GM12878 (cell line): ENCODE measurements at regions not wholly inside any gene's neighbourhood (a gene's known extent, or its start where the extent isn't known, plus 50 kb on each side); places are given as distances from the start of the nearest gene placed in this dataset.
A peak's percentile ranks its signal among the peaks of the same experiment; 100 is the strongest.

ENCODE experiments used
- ATAC-seq: fragments of 200-7000 bp; cut with Tn5 transposase; 3 replicates; pipeline ENCODE4 v1.9.1; 2020; ENCODE audit warnings: mild to moderate bottlenecking, moderate library complexity
- BruUV-seq: library from RNA; stranded (reverse); fragments of 400-500 nt; replicated peaks from 2 replicates; lab custom pipeline; 2021; lab: Mats Ljungman, UMichigan
- CTCF ChIA-PET: fragments of 300-600 bp; sonication (Branson Sonifier 250); formaldehyde crosslinking; extraction: SDS; loops from one replicate; lab custom pipeline; 2021; ENCODE audit warnings: inconsistent platforms; lab: Yijun Ruan, JAX
- POLR2A ChIA-PET: fragments of 350-600 bp; formaldehyde crosslinking; extraction: SDS; loops from one replicate; lab custom pipeline; 2021; ENCODE audit warnings: inconsistent platforms; lab: Charles Lee
- RAD21 ChIA-PET: fragments of 300-600 bp; sonication (Branson Sonifier 250); formaldehyde crosslinking; loops from one replicate; lab custom pipeline; 2023; ENCODE audit warnings: antibody characterized with exemption; ENCODE audit not compliant: unreplicated experiment; lab: Charles Lee
- SMC1A ChIA-PET: fragments of 300-600 bp; sonication (Branson Sonifier 250); formaldehyde crosslinking; loops from one replicate; lab custom pipeline; 2023; ENCODE audit not compliant: unreplicated experiment, uncharacterized antibody; lab: Charles Lee
- DNase-seq: peaks from one replicate; pipeline ENCODE4 v3.0.0-alpha.2; 2011; ENCODE audit warnings: low read depth, low spot score
- FAIRE-seq: peaks from 3 replicates; lab custom pipeline; 2011; peaks lifted over from hg19 to GRCh38; lab: Jason Lieb, UNC
- H2AFZ ChIP-seq: 2 replicates; pipeline ENCODE4 v1.6.0; 2011; ENCODE audit warnings: low read depth, low read length, control low read depth; ENCODE audit not compliant: control insufficient read depth
- H3K27ac ChIP-seq: 2 replicates; pipeline ENCODE4 v1.5.1; 2011; ENCODE audit warnings: control low read depth; ENCODE audit not compliant: control insufficient read depth, insufficient read depth
- H3K27me3 ChIP-seq, 2 experiments: replicated peaks in 1 of 2; 2 replicates each; pipeline versions ENCODE4 v1.6.0 to v1.6.1; 2011; ENCODE audit warnings: low read length in 1 of 2; ENCODE audit not compliant: control insufficient read depth in 2 of 2, insufficient read depth in 2 of 2
- H3K36me3 ChIP-seq, 2 experiments: 2 replicates each; pipeline ENCODE4 v1.5.1; 2011; ENCODE audit warnings: low read length in 1 of 2; ENCODE audit not compliant: control insufficient read depth in 2 of 2, insufficient read depth in 2 of 2
- H3K4me1 ChIP-seq: 2 replicates; pipeline ENCODE4 v1.6.1; 2011; ENCODE audit warnings: mild to moderate bottlenecking, low read length, moderate library complexity, mixed read lengths; ENCODE audit not compliant: control insufficient read depth, insufficient read depth
- H3K4me2 ChIP-seq: 2 replicates; pipeline ENCODE4 v1.6.0; 2011; ENCODE audit warnings: control low read depth; ENCODE audit not compliant: control insufficient read depth, insufficient read depth
- H3K4me3 ChIP-seq: fragments of 200-600 bp; sonication (generic); 2 replicates; pipeline ENCODE4 v1.5.1; 2016
- H3K79me2 ChIP-seq: 2 replicates; pipeline ENCODE4 v1.6.0; 2011; ENCODE audit warnings: low read length; ENCODE audit not compliant: control insufficient read depth, insufficient read depth
- H3K9ac ChIP-seq: 2 replicates; pipeline ENCODE4 v1.8.0; 2011; ENCODE audit warnings: low read length, control low read depth, mixed read lengths; ENCODE audit not compliant: control insufficient read depth, insufficient read depth
- H3K9me3 ChIP-seq: replicated peaks from 3 replicates; pipeline ENCODE4 v1.5.1; 2011; ENCODE audit warnings: mild to moderate bottlenecking, low read length; ENCODE audit not compliant: control insufficient read depth, insufficient read depth
- H4K20me1 ChIP-seq: 2 replicates; pipeline ENCODE4 v1.6.0; 2011; ENCODE audit not compliant: control insufficient read depth, insufficient read depth
- CHD1 ChIP-seq: IDR thresholded peaks from 2 replicates; pipeline ENCODE4 v1.6.1; 2012; ENCODE audit warnings: low read depth, low read length, improper control_type of control experiment
- DPF2 ChIP-seq: fragments of 450-650 bp; IDR thresholded peaks from 2 replicates; pipeline ENCODE4 v1.6.1; 2017; ENCODE audit warnings: mild to moderate bottlenecking
- GATAD2B ChIP-seq: fragments of 450-650 bp; conservative IDR thresholded peaks from 2 replicates; pipeline ENCODE4 v1.6.1; 2017; ENCODE audit warnings: low read depth, mild to moderate bottlenecking, moderate library complexity
- IRF4 ChIP-seq: IDR thresholded peaks from 2 replicates; pipeline ENCODE4 v1.6.1; 2011; ENCODE audit warnings: low read depth, low read length
- MEF2B ChIP-seq: fragments of 450-650 bp; IDR thresholded peaks from 2 replicates; pipeline ENCODE4 v1.6.1; 2018; ENCODE audit warnings: mild to moderate bottlenecking, moderate library complexity; ENCODE audit not compliant: partially characterized antibody, poor library complexity, severe bottlenecking
- PAX5 ChIP-seq: IDR thresholded peaks from 2 replicates; pipeline ENCODE4 v1.6.1; 2011; ENCODE audit warnings: low read depth, low read length, borderline replicate concordance
- POLR2A ChIP-seq: IDR thresholded peaks from 2 replicates; pipeline ENCODE4 v1.6.1; 2011; ENCODE audit warnings: low read depth, mild to moderate bottlenecking, low read length
- WGBS: methylation state at CpG from one replicate; pipeline ENCODE4 v1.1.6; 2016; ENCODE audit warnings: low lambda C conversion rate; ENCODE audit not compliant: insufficient replicate concordance, insufficient coverage; ENCODE audit errors: missing lambda C conversion rate; 5-methylcytosine and 5-hydroxymethylcytosine counted together
- in situ Hi-C: fragments of 300-500 bp; cut with MboI; formaldehyde crosslinking; loops from 9 replicates; pipeline ENCODE4 v1.14.3; 2018; ENCODE audit warnings: mixed read lengths
- intact Hi-C: fragments of 100-400 bp; cut with micrococcal nuclease; formaldehyde crosslinking; loops from one replicate; pipeline ENCODE4 v1.14.2; 2022; ENCODE audit not compliant: unreplicated experiment
- TF ChIP-seq, protein P1 (sequence below), 3 experiments: IDR thresholded peaks in 2 of 3; conservative IDR thresholded peaks in 1 of 3; 2 replicates each; pipeline ENCODE4 v1.5.1; 2011; ENCODE audit warnings: low read depth in 3 of 3, low read length in 3 of 3, mild to moderate bottlenecking in 3 of 3, control low read depth in 2 of 3, moderate library complexity in 2 of 3, inconsistent platforms in 1 of 3, mixed read lengths in 1 of 3; ENCODE audit not compliant: control insufficient read depth in 2 of 3, insufficient read depth in 1 of 3; ENCODE audit errors: extremely low read depth in 1 of 3

DNA sequence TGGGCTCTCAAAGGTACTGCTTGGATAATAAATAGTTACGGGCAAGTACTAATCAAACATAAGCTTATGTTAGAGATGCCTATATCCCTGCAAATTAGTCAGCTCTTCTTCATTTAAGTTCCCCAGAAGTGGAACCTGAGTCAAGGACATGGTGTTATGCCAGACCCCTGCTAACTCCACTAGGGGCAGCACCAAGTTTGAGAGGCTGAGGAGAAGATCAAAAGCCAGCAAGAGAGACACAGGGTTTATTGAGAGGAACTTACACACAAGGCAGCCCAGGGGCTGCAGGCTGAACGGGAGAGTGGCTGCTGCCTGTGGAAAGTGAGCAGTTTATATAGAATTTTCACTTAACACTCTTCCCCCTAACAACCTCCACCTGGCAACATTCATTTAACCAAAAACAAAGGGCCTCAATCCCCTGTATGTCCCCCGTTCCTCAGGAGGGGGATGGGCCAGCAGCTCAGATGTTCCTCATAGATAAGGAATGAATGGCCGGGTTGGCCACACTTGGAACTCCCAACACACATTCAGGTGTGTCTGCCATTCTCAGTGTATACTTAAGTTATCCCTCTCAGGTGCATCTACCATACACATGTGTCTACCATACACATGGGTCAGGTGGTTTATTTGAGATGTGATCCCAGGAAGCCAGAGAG is 62.6 kb upstream of the GHITM start:
- Histone ChIP-seq H3K4me2 (no peak overlapping the region), H3K9me3 (no peaks in the 10 kb centered on the region), H3K36me3 (no peaks in the 10 kb centered on the region), H3K4me3 (no peak overlapping the region), H3K4me1 (no peaks in the 10 kb centered on the region), H3K27ac (no peak overlapping the region), H3K27me3 (no peaks in the 10 kb centered on the region; a peak in 2 of 4 replicates), H3K79me2 (no peaks in the 10 kb centered on the region), H4K20me1 (no peaks in the 10 kb centered on the region), H3K9ac (no peak overlapping the region), H2AFZ (no peak overlapping the region)
- no peak for FAIRE-seq
- ATAC-seq, result peak; percentile 85
- POLR2A ChIA-PET, result no interaction called here
- CTCF ChIA-PET, result no interaction called here
- no TSS peak for BruUV-seq
- intact Hi-C loops (no loop called here), in situ Hi-C loops (no loop called here)
- WGBS, result 20% methylated on average over 4 of the region's 4 CpGs
- SMC1A ChIA-PET, result no interaction called here
- no peak for DNase-seq
- RAD21 ChIA-PET, result no interaction called here
- TF ChIP-seq POLR2A (no peak), CHD1 (no peak), GATAD2B (no peak), IRF4 (no peak), PAX5 (no peak)
- TF ChIP-seq, protein P1, sequence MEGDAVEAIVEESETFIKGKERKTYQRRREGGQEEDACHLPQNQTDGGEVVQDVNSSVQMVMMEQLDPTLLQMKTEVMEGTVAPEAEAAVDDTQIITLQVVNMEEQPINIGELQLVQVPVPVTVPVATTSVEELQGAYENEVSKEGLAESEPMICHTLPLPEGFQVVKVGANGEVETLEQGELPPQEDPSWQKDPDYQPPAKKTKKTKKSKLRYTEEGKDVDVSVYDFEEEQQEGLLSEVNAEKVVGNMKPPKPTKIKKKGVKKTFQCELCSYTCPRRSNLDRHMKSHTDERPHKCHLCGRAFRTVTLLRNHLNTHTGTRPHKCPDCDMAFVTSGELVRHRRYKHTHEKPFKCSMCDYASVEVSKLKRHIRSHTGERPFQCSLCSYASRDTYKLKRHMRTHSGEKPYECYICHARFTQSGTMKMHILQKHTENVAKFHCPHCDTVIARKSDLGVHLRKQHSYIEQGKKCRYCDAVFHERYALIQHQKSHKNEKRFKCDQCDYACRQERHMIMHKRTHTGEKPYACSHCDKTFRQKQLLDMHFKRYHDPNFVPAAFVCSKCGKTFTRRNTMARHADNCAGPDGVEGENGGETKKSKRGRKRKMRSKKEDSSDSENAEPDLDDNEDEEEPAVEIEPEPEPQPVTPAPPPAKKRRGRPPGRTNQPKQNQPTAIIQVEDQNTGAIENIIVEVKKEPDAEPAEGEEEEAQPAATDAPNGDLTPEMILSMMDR (IDR thresholded peaks at IDR 0.05 in 2 of 3, conservative IDR thresholded peaks at IDR 0.05 in 1 of 3; ENCODE audit: control insufficient read depth in 2 of 3, extremely low read depth in 1 of 3, insufficient read depth in 1 of 3, low read depth in 3 of 3, low read length in 3 of 3), result peak; percentile 14 to 48 (median 48); a peak in 5 of 6 replicates

DNA sequence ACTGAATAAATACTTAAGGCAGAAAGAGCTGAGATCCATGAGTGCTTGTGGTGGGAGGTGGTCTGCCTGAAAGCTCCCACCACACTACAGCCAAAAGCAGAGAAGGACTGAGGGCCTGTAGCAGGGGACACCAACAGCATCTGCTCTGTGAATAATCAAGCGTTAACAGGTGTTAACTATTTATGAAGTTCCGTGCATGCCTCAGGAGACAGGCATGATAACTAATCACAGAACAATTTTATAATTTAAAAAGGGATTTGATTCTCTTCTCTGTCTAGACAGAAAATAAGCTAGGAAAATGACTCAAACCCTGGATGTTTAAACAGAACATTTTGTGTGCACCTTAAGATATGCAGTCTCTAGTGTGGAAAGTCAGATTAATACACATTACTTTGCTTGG is 61.5 kb upstream of the GHITM start:
- RAD21 ChIA-PET, result no interaction called here
- no peaks in the 10 kb centered on the region for H3K4me1 ChIP-seq
- intact Hi-C loops, result no loop called here
- H3K79me2 ChIP-seq, result no peaks in the 10 kb centered on the region
- no peak overlapping the region for H3K4me3 ChIP-seq
- CTCF ChIA-PET, result interaction anchor here (0.6 to 1.3 kb wide), 2 partner anchors 136 to 1264 kb away, joined by 3 to 4 read pairs; no protein-coding TSS in a partner anchor
- SMC1A ChIA-PET, result no interaction called here
- BruUV-seq, result no TSS peak
- H3K9ac ChIP-seq, result no peak overlapping the region
- no peak for FAIRE-seq
- no peak overlapping the region for H2AFZ ChIP-seq
- no peak overlapping the region for H3K4me2 ChIP-seq
- in situ Hi-C loops, result no loop called here
- no peaks in the 10 kb centered on the region for H3K36me3 ChIP-seq
- no peaks in the 10 kb centered on the region for H3K9me3 ChIP-seq
- no peak overlapping the region for H3K27ac ChIP-seq
- ATAC-seq, result no peak
- no peaks in the 10 kb centered on the region for H4K20me1 ChIP-seq
- POLR2A ChIA-PET, result no interaction called here
- DNase-seq, result no peak
- H3K27me3 ChIP-seq, result no peaks in the 10 kb centered on the region; a peak in 2 of 4 replicates
- TF ChIP-seq DPF2, result no peak
- TF ChIP-seq MEF2B, result no peak
- 35% methylated on average over 2 of the region's 2 CpGs for WGBS
